Testis (tissue), 2 donors: ENCODE measurements at regions not wholly inside any gene's neighbourhood (a gene's known extent, or its start where the extent isn't known, plus 50 kb on each side); places are given as distances from the start of the nearest gene placed in this dataset.

Experiments
- DNase-seq: peaks from one replicate; pipeline ENCODE4 v3.0.0-alpha.2; 2019
- H3K27ac ChIP-seq, 2 donors: fragments of 200-600 bp; sonication (generic); one replicate each; pipeline ENCODE4 v1.5.1; 2019
- H3K27me3 ChIP-seq: fragments of 200-600 bp; sonication (generic); one replicate; pipeline ENCODE4 v1.5.1; 2019
- H3K36me3 ChIP-seq: fragments of 200-600 bp; sonication (generic); one replicate; pipeline ENCODE4 v1.5.1; 2017; ENCODE audit warnings: low read depth; ENCODE audit errors: missing control alignments
- H3K4me1 ChIP-seq: fragments of 200-600 bp; sonication (generic); one replicate; pipeline ENCODE4 v1.5.1; 2019
- H3K4me3 ChIP-seq, 2 donors: fragments of 200-600 bp; sonication (generic); one replicate each; pipeline ENCODE4 v1.5.1; 2017 to 2019
- H3K9me3 ChIP-seq: fragments of 200-600 bp; sonication (generic); one replicate; pipeline ENCODE4 v1.5.1; 2017
- CTCF ChIP-seq, 3 experiments: fragments of 450-650 bp in 2 of 3; fragments of 200-600 bp in 1 of 3; sonication (generic) in 1 of 3; IDR thresholded peaks; one replicate each; pipeline ENCODE4 v1.5.1; 2016 to 2019; ENCODE audit warnings: antibody characterized with exemption in 3 of 3, mild to moderate bottlenecking in 2 of 3, moderate library complexity in 1 of 3
- POLR2A ChIP-seq: fragments of 450-650 bp; IDR thresholded peaks from one replicate; pipeline ENCODE4 v1.6.1; 2017; ENCODE audit warnings: antibody characterized with exemption, mild to moderate bottlenecking, moderate library complexity
- WGBS, 2 donors: methylation state at CpG; one replicate each; pipeline ENCODE4 v1.1.5; 2018; 5-methylcytosine and 5-hydroxymethylcytosine counted together
- intact Hi-C: fragments of 100-400 bp; cut with DNase I; formaldehyde crosslinking; loops from one replicate; pipeline ENCODE4 v1.15.1; 2023; ENCODE audit warnings: low total_unique reads

GRCh38 chr10:120741396-120741795 is 109.8 kb upstream of the WDR11 start:
- no peaks in the 10 kb centered on the region for H3K9me3 ChIP-seq
- H3K36me3 ChIP-seq, result no peaks in the 10 kb centered on the region
- no peaks in the 10 kb centered on the region for H3K27me3 ChIP-seq
- no peaks in the 10 kb centered on the region for H3K4me1 ChIP-seq
- 66 to 69% methylated on average over 5 of the region's 5 CpGs for WGBS, 2 donors
- H3K27ac ChIP-seq, result no peak overlapping the region
- no peak overlapping the region for H3K4me3 ChIP-seq
- TF ChIP-seq CTCF (IDR thresholded peaks at IDR 0.05), result no peak
- TF ChIP-seq POLR2A, result no peak
- DNase-seq, result no peak
- intact Hi-C loops, result no loop called here

GRCh38 chr10:120742373-120742772 is 108.8 kb upstream of the WDR11 start:
- no peaks in the 10 kb centered on the region for H3K4me1 ChIP-seq
- H3K27ac ChIP-seq, result no peak overlapping the region
- H3K4me3 ChIP-seq, result no peak overlapping the region
- H3K27me3 ChIP-seq, result no peaks in the 10 kb centered on the region
- intact Hi-C loops, result no loop called here
- H3K9me3 ChIP-seq, result no peaks in the 10 kb centered on the region
- no peaks in the 10 kb centered on the region for H3K36me3 ChIP-seq
- 82 to 90% methylated on average over 4 of the region's 4 CpGs for WGBS, 2 donors
- DNase-seq, result no peak
- TF ChIP-seq CTCF (IDR thresholded peaks at IDR 0.05) (no peak), POLR2A (no peak)

GRCh38 chr10:120744040-120744439 is 107.1 kb upstream of the WDR11 start:
- no peak for TF ChIP-seq CTCF (IDR thresholded peaks at IDR 0.05)
- no peak for TF ChIP-seq POLR2A
- DNase-seq, result no peak
- Histone ChIP-seq H3K9me3 (no peaks in the 10 kb centered on the region), H3K4me3 (no peak overlapping the region), H3K27me3 (no peaks in the 10 kb centered on the region), H3K36me3 (no peaks in the 10 kb centered on the region), H3K27ac (no peak overlapping the region), H3K4me1 (no peaks in the 10 kb centered on the region)
- WGBS, 2 donors, result 71 to 72% methylated on average over 5 of the region's 5 CpGs
- intact Hi-C loops, result no loop called here

- Histone ChIP-seq H3K4me1 (no peaks in the 10 kb centered on the region), H3K4me3 (no peak overlapping the region), H3K27me3 (no peaks in the 10 kb centered on the region), H3K9me3 (no peaks in the 10 kb centered on the region), H3K27ac (no peak overlapping the region), H3K36me3 (no peaks in the 10 kb centered on the region)
- WGBS, 2 donors, result 54 to 71% methylated on average over 4 of the region's 4 CpGs
- intact Hi-C loops, result no loop called here
- no peak for DNase-seq
- TF ChIP-seq POLR2A, result no peak
- TF ChIP-seq CTCF (IDR thresholded peaks at IDR 0.05), result no peak
These were observed 105.0 kb upstream of the WDR11 start for GRCh38 chr10:120746001-120746777.

- Histone ChIP-seq H3K9me3 (no peaks in the 10 kb centered on the region), H3K4me3 (no peak overlapping the region), H3K27ac (no peak overlapping the region), H3K27me3 (no peaks in the 10 kb centered on the region), H3K4me1 (no peaks in the 10 kb centered on the region), H3K36me3 (no peaks in the 10 kb centered on the region)
- WGBS, 2 donors, result 69 to 81% methylated on average over 2 of the region's 2 CpGs
- DNase-seq, result no peak
- TF ChIP-seq CTCF (IDR thresholded peaks at IDR 0.05), result no peak
- TF ChIP-seq POLR2A, result no peak
- intact Hi-C loops, result no loop called here
These were observed 102.6 kb upstream of the WDR11 start for GRCh38 chr10:120748519-120748918.
